Fibroblast of pulmonary artery (primary cell): ENCODE measurements at regions not wholly inside any gene's neighbourhood (a gene's known extent, or its start where the extent isn't known, plus 50 kb on each side); places are given as distances from the start of the nearest gene placed in this dataset.
"Not testable (repeated sequence)": the region's sequence is repeated elsewhere in the genome, so short reads cannot be mapped to it uniquely, and the experiment has no call there.

Experiments used
- DNase-seq: peaks from one replicate; pipeline ENCODE4 v3.0.0-alpha.2; 2010; ENCODE audit warnings: low read depth
- H3K4me3 ChIP-seq: replicated peaks from 2 replicates; pipeline ENCODE4 v1.5.1; 2011; ENCODE audit warnings: low read depth, mild to moderate bottlenecking, control low read depth, low read length, moderate library complexity
- TF ChIP-seq, protein P1 (sequence below): IDR thresholded peaks from 2 replicates; pipeline ENCODE4 v1.5.1; 2011; ENCODE audit warnings: mild to moderate bottlenecking, control low read depth, low read length, inconsistent platforms; ENCODE audit errors: missing control alignments

DNA sequence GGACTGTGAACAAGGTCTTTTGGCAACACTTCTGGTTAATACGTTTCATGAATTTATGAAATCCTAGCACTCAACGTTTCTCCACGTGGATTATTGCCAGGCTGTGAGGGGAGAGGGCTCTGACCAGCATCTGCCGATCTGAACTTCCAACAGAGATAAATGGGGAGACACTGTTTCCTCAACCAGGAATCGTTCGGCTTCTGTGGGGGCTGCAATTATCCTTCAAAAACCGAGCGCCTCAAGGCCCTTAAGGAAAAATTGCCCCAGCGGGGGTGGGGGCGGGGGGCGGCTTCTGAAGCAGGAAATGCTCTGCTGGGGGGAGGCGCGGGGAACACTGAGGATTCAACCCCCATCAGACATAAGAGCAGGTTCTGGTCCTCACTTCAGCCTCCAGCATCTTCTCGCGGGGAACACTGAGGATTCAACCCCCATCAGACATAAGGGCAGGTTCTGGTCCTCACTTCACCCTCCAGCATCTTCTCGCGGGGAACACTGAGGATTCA lies 155.6 kb downstream of the BRD1 start:
- DNase-seq, result no peak
- TF ChIP-seq, protein P1, sequence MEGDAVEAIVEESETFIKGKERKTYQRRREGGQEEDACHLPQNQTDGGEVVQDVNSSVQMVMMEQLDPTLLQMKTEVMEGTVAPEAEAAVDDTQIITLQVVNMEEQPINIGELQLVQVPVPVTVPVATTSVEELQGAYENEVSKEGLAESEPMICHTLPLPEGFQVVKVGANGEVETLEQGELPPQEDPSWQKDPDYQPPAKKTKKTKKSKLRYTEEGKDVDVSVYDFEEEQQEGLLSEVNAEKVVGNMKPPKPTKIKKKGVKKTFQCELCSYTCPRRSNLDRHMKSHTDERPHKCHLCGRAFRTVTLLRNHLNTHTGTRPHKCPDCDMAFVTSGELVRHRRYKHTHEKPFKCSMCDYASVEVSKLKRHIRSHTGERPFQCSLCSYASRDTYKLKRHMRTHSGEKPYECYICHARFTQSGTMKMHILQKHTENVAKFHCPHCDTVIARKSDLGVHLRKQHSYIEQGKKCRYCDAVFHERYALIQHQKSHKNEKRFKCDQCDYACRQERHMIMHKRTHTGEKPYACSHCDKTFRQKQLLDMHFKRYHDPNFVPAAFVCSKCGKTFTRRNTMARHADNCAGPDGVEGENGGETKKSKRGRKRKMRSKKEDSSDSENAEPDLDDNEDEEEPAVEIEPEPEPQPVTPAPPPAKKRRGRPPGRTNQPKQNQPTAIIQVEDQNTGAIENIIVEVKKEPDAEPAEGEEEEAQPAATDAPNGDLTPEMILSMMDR, result no peak
- H3K4me3 ChIP-seq, result no peak overlapping the region

DNA sequence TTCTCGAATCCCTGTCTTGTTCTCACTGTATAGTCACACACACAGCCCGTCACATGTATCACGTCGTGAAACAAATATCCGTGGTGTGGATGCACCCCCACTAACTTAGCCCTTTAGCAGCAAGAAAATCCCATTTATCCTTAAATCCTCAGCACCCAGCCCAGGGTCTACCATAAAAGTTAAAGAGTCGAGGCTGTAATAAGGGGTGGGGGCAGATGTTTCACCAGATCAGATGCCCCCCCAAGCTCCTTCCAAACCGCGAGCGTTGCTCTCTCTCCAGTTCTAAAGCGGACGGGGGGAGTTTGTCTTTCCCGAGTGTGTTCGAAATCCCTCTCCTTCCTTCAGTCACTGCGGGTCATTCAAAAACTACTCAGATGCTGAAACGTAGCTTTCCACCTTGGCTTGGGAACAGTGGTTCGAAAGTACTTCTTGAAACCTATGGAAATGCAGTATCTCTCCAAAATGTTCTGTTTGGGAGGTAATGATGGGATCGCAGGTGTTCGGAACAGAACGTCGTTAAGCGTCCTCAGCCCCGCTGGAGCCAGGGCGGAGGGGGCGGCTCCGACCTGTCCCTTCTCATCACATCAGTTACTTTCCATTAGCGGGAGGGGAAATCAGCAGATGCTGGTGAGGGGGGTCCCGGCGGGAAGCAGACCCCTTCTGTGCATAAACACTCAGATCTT lies 156.2 kb downstream of the BRD1 start:
- no peak for DNase-seq
- TF ChIP-seq, protein P1, result no peak
- H3K4me3 ChIP-seq, result no peak overlapping the region

DNA sequence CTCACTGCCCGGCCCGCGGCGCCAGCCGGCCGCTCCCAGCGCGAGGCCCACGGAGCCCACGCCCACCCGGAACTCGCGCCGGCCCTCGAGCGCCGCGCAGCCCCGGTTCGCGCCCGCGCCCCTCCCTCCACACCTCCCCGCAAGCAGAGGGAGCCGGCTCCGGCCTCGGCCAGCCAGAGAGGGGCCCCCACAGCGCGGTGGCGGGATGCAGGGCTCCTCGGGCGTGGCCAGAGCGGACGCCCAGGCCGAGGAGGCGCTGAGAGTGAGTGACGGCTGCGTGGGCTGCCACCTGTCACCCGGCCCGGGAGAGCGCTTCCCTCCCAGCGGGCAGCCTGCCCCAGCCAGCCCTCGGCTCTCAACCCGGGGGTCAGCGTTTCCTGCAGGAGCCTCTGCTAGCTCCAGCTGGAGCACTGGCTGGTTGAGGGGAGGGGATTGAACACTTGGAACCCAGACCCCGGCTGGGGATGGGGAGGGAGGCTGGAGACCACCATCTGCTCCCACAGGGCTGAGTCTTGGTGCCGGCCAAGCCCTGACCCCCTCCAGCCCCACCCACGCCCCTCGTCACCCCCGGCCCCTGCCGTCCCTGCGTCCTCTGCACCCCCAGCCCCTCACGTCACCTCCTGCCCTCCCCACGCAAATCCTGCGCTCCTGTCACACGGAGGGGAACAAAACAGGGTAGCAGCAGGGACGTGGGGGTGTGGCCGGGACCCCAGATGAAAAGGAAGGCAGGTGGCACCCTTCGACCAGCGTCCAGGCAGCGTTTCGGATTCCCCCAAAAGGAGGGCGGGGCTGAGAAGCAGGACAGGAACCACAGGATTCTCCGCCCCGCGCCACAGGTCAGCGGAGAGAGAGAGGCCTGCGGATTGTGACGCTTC lies 157.0 kb downstream of the BRD1 start:
- TF ChIP-seq, protein P1, result no peak
- DNase-seq, result no peak
- no peak overlapping the region for H3K4me3 ChIP-seq

DNA sequence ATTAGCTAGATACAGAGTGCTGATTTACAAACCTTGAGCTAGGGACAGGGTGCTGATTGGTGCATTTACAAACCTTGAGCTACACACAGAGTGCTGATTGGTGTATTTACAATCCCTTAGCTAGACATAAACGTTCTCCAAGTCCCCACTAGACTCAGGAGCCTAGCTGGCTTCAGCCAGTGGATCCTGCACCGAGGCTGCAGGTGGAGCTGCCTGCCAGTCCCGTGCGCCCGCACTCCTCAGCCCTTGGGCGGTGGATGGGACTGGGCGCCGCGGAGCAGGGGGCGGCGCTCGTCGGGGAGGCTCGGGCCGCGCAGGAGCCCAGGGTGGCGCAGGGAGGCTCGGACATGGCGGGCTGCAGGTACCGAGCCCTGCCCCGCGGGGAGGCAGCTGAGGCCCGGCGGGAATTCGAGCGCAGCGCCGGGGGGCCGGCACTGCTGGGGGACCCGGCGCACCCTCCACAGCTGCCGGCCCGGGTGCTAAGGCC lies 157.7 kb downstream of the BRD1 start:
- not testable (repeated sequence) for DNase-seq, H3K4me3 ChIP-seq

DNA sequence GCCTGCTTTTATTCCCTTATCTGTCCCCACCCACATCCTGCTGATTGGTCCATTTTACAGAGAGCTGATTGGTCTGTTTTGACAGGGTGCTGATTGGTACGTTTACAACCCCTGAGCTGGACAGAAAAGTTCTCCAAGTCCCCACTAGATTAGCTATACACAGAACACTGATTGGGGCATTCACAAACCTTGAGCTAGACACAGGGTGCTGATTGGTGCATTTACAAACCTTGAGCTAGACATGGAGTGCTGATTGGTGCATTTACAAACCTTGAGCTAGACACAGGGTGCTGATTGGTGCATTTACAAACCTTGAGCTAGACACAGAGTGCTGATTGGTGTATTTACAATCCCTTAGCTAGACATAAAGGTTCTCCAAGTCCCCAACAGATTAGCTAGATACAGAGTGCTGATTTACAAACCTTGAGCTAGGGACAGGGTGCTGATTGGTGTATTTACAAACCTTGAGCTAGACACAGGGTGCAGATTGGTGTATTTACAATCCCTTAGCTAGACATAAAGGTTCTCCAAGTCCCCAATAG lies 158.2 kb downstream of the BRD1 start:
- H3K4me3 ChIP-seq, DNase-seq: not testable (repeated sequence)

DNA sequence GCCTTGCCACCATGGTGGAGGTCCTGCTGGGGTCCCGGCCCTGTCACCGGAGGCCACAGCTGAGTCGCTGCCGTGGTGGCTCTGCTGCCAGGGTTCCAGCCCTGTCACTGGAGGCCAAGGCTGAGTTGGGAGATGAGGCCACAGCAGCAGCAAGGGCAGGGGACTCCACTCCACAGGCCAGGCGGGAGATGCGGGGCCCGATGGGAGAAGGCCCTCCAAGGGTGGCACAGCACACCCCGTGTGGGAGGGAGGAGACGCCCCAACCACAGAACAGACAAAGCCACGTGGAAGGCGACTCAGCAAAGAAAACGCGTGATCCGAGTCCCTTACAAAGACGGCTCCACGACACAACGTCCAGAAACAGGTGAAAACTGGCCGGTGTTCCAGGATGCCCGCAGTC lies 159.3 kb downstream of the BRD1 start:
- H3K4me3 ChIP-seq, result no peak overlapping the region
- TF ChIP-seq, protein P1, result no peak
- DNase-seq, result no peak

DNA sequence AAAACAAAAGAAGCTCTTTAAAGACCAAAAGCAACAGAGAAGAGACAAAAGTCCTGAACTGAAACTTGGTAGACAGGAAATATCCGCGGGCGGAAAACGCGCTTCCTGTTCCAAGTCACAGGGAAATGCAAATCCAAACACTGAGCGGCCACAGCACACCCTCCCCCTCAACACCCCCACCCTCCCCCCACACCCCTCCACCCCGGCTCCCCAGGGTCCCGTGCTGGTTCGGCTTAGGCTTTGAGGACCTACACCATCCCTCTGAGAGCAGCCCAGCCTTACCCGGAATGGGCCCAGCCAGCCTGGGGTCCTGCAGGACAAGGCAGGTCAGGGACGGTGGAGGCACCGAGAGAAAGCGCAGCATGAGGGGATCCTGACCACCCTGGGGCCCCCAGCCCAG lies 160.4 kb downstream of the BRD1 start:
- TF ChIP-seq, protein P1, result no peak
- no peak for DNase-seq
- no peak overlapping the region for H3K4me3 ChIP-seq
